ENCODE measurements at regions not wholly inside any gene's neighbourhood (a gene's known extent, or its start where the extent isn't known, plus 50 kb on each side); places are given as distances from the start of the nearest gene placed in this dataset.

DNA sequence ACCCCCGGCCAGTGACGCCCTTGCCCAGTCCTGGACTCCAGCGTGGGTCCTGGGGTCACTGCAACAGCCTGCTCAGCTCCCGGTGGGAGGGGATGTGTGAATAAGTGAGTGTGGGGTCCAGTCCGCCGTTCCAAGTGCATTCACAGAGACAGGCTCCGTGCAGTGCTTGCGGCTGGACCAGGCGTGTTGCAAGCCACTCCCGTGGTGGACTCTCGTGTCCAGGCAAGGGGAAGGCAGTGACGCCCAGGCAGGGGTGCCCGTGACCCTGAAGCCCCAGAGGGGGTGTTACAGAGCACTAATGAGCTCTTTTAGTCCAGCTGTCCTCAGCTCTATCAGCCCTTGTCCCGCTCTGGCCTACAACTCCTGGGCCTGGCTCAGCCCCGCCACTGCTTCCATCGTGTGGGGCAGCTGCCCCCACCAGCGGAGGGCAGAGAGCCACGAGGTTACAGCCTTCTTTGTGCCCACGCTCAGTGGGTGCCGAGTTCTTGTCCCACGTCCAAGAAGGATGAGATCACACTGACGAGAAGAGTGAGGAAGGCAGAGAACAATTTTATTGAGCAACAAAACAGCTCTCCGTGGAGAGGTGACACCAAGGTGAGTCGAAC, 1807.5 kb downstream of the LRRC4C start:
- TF ChIP-seq, protein P1, sequence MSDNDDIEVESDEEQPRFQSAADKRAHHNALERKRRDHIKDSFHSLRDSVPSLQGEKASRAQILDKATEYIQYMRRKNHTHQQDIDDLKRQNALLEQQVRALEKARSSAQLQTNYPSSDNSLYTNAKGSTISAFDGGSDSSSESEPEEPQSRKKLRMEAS (IDR thresholded peaks at IDR 0.05; ENCODE audit: low read depth) = no peak
- no peak for TF ChIP-seq REST (IDR thresholded peaks at IDR 0.05; ENCODE audit: low read depth, low read length)
- TF ChIP-seq EZH2phosphoT487 (IDR thresholded peaks at IDR 0.05; ENCODE audit: borderline replicate concordance, low read depth) = no peak
- TF ChIP-seq RAD21 (IDR thresholded peaks at IDR 0.05; ENCODE audit: low read length) = no peak
- TF ChIP-seq CTCF (IDR thresholded peaks at IDR 0.05) = no peak

Data from SK-N-SH (cell line).